SW480 (cell line): ENCODE measurements at regions not wholly inside any gene's neighbourhood (a gene's known extent, or its start where the extent isn't known, plus 50 kb on each side); places are given as distances from the start of the nearest gene placed in this dataset.

Experiments
- DNase-seq: peaks from one replicate; pipeline ENCODE4 v3.0.0-alpha.2; 2016; ENCODE audit warnings: low spot score

DNA sequence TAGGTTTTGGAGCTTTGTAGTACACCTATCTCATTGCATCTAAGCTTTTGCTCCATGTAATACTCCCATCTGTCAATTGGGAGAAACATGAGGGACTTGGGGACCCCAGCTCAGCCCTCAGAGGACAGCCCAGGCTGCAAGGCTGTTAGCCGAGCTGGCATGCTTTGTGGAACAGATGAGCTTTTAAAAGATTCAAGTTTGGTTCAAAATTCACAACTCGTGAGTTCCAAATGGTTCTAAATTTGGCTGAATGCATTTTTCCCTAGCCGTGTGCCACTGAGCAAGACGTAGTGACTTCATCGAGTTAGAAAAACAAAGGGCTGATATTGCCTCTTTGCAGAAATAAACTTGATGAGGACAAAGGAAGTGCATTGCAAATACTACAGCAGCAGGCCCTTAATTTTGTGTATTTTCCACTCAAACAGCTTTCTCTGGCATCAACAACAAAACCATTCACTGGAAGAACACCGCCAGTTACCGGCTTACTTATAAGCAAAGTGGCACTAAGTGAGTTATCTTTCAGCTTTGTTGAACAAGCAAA, 165.0 kb upstream of the HS3ST1 start:
- no peak for DNase-seq

DNA sequence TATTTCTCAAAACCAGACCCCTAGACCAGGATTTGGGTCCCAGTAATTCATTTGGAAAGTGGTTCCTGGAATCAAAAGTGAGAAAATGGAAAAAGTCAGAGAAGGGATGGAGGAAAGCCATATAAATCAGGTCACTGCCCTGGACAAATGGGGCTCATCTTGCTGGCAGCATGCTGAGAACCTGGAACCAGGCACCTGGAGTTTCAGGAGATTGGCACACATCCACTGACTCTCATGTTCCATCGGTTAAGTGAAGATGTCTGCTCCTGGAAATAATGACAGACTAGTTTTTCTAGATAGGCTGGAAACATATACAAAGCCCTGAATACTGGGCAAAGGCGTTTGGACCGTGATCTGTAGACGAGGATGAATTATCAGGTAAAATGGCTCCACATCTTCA, 163.6 kb upstream of the HS3ST1 start:
- no peak for DNase-seq

DNA sequence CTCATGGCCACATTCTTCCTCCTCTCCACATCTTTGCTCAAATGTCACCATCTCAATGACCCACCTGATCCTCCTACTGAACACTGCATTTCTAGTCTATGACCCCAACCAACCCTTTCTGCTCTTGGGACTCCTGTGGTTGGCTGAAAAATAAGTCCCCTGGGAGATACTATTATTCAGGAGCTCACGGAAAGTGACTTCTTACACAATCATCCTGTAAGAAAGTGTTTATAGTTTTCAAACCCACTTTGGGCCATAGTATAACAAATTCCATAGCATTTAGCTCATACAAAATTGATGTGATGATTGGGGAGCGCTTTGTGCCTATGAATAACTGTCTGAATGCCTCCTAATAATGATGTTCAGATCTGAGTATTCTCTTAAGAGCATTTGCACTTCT, 161.4 kb upstream of the HS3ST1 start:
- no peak for DNase-seq

DNA sequence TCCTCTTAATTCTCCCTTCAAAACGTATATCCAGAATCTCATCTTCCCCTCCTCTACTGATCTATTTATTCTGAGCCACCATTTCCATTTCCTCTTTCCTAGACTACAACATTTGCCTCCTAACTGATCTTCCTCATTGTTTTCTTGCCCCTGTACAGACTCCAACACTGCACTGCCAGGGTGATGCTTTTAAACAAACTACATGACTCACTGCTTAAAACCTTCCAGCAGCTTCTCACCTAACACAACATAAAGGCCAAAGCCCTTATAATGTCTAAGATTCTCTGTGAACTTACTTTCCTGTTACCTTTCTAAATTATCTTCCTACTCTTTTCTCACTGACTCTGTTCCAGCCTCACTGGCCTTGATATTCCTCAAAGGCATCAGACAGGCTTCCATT, 161.0 kb upstream of the HS3ST1 start:
- DNase-seq = no peak

DNA sequence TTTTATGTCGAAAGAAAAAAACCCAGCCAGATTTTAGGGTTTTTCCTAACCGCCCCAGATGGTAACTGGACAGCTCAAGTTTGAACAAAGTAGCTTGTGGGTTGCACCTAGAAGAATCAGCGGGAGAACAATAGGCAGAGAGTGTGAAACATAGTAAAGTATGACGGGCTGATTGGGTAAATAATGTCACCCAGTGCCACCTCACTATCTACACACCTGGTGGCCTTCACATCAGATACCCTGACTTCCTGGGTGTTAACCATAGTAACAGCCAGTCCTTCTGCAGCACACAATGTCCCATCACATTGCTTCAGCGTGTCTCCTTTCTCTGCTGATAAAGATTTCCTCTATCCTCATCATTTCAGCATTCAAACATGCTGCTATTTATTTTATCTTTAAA, 159.1 kb upstream of the HS3ST1 start:
- no peak for DNase-seq

DNA sequence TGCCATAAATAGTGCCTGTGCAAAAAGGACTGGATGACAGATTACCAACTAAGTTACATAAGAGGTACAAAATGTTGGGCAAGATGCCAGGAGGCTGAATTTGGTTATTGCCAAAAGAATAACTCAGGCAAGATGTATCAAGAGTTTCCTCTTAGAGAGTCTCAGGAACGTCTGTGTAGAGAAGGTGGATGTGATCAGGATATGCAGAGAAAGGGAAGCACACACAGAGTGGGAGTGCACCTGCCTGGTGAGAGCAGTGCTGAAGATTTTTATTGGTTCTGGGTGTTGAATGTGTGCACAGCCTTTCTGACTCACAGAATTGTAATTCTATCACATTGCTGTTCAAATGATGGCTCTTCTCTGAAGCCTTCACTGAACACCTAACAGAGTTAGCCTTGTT, 156.8 kb upstream of the HS3ST1 start:
- DNase-seq = peak; percentile 41

DNA sequence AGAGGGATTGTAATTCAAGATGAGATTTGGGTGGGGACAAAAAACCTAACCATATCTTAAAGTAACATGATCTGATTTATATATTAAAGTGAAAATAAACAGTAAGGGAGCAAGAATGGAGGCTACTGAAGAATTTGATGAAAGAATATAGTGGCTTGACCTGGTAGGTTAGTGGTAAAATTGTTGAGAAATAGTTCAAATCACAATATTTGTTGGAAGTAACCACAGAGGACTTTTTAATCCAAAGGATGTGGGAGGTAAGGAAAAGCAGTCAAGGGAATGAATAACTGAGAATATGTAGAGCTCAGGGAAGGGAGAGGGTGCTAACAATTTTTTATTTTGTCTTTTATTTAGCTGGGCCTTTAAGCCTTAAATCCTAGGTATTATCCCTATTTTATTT, 139.8 kb upstream of the HS3ST1 start:
- no peak for DNase-seq

DNA sequence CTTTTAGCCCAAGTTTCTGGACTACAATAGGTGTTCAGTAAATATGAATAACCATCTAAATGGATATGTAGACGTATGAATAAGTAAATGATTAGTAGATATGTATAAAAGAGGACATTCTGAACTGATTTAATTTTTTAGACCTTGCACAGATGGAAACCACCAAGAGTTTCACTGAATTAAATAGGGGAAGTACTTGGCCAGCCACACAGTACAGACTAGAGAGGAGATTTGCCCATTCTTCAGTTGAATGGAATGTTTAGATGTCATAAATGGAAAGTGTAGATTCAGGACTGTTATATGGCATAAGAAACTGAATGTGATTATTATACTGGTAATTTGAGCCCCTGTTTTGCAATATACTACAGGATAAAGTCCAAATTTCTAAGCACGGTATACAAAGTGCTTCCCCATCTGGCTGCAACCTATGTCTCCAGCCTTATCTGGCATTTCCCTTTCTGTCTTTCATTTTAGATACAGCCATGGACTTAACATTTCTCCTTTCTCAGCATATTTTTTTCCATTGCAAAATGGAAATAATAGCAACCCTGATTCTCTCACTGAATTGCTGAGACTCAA, 137.8 kb upstream of the HS3ST1 start:
- DNase-seq = peak; percentile 9

DNA sequence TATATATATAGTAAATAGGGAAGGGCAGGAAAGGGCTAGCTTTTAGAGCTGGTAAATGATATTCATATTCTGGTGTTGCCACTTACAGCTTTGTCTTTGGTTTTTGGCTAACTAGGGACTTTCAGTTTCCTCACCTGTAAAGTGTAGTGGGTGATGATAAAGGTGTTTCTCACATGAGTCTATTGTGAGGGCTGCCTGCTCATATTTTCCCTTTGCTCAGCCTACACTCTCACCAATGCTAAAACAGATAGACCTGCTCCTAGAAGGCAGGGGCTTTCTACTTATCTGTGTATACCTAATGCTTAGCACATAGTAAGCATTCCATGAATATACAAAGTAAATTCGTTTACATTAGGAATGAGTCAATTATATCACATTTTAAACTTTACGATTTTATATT, 137.2 kb upstream of the HS3ST1 start:
- DNase-seq = no peak

DNA sequence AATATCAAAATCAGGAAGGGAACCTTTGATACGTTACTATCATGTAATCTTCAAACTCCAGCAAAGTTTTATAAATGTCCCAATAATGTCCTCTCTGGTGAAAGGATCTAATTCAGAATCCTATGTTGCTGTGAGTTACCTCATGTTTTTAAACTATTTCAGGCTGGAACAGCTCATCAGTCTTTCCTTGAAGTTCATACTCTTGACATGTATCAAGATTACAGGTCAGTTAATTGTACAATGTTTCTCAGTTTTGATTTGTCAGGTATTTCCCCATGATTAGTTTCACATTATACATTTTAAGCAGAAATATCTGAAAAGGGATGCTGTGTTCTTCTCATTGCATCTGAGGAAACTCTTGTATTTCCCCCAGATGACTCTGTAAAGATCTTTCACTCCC, 136.5 kb upstream of the HS3ST1 start:
- no peak for DNase-seq

DNA sequence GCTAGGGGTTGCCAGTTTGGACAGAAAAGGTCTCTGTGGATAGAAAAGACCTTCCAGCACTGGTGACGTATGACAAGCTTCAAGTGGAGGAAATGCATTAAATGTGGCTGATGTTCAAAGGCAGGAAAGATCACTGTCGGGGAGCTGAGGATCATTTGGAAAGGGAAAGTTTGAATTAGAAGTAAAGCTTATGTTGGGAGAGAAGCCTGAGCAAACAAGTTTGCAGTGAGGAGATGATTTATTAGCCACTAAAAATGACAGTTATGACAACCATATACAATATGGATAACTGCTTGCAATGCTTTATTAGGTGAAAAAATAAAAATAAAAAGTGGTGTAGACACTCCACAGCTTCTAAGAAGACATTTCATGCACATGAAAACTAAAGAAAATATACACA, 135.3 kb upstream of the HS3ST1 start:
- no peak for DNase-seq

DNA sequence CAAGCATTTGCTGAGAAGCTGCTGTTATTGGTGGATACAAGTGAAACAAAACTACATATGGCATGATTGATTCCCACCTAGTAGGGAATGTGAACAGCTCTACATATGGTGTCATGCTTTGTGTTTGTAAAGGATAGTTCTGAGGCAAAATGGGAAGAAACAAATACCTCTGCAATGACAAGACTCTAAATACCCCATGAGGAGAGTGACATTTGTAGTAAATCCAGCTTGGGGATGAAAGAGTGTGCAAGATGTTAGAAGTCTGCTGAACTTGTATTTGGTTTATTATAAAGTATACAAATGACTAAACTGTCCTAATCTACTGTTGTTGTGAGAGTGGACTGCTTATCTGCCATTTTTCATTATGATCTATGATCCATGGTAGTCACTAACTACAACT, 120.8 kb upstream of the HS3ST1 start:
- no peak for DNase-seq

DNA sequence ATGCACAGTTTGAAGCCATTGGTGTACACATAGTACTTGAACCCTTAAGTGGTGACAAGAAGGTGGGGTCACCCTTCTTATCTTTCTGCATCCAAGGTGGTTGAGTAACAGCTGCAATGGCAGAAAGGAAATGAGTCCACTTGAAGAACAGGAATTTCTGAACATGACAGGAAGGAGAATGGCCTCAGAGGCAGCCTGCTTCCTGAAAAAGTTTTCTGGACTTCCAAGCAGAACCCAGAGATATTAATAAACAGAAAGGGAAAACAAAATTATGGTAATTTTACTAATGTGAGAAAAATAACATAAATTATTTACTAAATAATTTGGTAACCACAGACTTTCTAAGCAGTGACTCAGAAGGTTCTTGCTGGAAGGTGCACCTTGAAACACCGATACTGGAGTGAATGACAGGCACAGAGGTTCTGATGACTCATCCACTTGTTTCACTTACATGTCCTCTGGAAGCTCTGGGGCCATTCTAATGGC, 119.9 kb upstream of the HS3ST1 start:
- peak; percentile 46 for DNase-seq

DNA sequence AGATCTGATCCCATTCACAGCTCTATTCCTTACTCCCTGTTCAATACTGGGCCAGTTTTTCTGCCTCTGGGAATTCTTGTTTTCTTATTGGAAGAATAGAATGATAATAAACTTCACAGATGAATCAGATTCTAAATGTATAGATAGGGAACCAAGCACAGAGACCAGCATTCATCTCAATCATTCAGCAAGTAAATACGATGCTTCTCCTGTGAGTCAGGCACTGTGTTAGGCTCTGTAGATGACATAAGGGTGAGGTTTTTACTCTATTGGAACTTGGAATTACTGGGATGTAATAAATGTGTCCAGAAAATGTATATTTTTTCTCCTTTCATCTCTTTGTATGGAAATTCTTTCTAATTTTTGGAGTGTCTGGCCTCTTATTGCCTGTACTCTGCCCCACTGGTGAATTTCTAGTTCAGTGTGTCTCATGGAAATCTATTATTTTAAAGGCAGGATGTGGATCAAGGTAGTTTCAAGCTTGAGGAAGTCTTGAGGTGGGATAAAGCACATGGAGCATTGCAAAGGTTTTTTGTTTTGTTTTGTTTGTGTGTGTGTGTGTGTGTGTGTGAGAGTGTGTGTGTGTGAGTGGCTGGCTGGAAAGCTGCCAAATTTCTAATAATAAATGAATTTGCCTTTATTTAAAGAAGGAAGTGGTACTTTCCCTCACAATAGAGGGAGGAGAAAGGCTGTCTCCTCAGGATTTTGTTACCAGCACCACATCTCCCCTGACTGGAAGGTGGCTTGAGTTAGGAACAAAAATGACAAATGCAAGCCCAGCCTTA, 117.9 kb upstream of the HS3ST1 start:
- no peak for DNase-seq

DNA sequence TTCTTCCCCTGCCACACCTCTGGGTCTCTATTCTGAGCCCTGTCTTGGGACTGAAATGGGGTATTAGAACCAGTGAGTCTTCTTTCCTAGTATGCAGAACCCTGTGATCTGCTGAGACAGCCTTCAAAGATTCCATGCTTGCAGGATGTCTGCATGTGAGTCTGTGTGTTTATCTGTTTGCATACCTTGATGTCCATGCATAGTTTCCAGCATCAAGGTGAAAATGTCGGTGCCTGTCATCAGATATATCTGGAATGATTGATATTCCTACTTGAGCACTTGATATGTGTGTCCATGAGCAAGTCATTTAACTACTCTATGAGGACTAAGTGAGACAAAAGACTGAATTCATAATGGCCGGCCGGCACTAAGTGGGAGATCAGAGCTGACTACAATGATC, 117.0 kb upstream of the HS3ST1 start:
- no peak for DNase-seq

DNA sequence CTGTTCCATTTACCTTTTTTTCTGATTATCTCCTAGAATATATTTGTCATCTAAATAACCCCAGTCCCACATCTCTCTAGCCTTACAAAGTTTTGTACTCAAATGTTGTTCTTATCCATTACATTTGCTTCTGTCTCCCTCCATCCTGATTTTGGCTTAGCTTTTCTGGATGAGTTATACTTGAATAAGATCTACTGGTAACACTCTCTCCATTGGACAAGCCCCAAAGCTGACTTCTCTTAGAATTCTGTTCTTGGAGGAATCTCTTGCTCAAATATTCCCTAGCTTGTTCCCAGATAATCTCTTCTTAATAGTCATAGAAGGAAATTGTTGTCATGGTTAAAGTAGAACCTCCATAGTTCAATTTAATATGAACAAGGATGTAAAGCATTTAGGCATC, 115.5 kb upstream of the HS3ST1 start:
- DNase-seq = no peak

DNA sequence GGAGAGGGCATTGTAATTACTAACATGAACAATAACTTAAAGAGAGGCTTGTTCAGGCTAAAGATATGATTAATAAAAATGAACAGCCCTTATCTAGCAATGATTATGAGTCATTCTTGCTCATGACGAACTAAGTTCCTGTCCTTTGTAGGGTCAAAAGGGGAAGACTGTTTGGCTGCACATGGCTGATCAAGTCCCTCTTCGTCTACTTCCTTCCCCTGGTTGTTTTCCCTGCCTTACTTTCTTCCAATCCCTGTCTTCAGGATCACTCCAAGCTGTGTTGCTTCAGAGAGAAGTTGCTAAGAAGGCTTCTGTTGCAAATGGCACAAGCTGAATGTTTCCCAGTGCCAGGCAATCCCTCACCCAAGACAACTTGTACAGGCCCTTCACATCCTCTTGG, 115.0 kb upstream of the HS3ST1 start:
- no peak for DNase-seq

DNA sequence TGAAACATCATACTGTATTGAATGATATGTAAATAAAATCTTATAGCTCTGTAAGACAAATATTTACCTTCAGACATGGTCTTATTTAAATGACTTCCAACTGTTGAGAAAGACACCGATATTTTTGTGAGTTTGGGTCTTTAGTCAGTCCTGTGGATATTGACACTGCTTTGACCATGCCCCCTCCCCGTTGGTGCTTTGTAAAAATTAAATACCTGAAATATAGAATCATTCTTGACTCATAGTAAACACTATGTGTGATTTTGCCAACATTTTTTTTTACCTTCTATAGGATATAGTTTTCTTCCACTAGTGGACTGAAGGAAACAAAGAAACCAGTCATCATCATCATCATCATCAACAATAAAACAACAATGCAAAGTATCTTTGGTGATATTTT, 114.3 kb upstream of the HS3ST1 start:
- no peak for DNase-seq

DNA sequence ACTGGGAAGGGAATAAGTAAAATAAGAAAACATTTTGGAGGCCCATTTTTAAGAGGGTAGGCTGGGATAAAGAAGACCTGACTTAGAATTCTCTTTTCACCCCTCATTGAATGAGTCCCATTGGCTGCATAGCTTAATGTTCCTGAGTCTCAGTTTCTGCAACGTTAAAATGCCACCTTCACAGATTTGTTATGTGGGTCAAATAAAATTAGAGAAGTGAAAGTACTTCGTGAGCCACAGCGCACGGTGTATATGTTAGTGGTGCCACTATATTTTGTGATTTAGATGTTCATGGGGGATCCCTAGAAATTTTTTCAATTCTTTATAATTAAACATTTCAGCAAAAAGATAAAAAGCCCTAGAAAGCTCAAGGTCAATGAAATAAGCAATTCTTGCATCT, 109.2 kb upstream of the HS3ST1 start:
- DNase-seq = no peak

DNA sequence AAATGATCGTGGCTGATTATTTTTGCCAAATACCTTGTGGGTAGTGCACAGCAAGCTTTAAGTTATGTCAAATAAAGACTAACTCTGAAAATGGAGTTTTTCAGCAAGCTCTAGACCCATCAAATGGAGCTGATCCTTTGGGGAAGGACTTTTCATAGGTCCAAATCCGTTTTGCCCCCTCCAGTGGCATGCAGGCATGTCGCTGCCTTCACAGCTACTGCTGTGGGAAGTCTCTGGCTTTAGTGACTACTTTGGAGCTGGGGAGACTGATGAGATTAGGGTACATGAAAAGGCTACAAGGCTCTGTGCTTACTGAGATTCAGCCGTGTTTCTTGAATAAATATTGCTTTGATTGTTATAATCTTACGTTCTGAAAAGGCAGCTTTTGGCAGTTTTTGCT, 106.6 kb upstream of the HS3ST1 start:
- DNase-seq = no peak

DNA sequence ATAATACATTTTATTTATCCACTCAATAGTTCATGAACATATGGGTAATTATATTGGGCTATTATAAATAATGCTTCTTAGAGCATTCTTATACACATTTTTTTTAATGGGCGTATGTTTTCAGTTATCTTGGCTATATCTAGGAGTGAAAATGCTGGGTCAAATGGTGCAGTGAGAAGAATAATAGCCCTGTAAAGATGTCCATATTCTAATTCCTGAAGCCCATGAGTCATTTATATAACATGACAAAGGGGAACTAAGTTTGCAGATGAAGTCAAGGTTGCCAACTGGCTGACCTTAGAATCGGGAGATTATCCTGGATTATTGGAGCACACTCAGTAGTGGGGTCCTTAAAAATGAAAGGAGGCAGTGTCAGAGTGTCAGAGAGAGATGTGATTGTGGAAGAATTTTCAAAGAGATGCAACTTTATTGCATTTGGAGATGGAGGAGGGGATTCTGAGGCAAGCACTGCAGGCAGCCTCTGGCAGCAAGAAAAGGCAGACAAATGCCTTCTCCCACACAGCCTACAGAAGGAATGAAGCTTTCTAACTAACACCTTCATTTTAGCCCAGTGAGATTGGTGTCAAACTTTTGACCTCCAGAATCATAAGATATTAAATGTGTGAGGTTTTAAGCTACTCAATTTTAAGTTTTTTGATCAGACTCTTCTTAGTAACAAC, 106.1 kb upstream of the HS3ST1 start:
- no peak for DNase-seq

DNA sequence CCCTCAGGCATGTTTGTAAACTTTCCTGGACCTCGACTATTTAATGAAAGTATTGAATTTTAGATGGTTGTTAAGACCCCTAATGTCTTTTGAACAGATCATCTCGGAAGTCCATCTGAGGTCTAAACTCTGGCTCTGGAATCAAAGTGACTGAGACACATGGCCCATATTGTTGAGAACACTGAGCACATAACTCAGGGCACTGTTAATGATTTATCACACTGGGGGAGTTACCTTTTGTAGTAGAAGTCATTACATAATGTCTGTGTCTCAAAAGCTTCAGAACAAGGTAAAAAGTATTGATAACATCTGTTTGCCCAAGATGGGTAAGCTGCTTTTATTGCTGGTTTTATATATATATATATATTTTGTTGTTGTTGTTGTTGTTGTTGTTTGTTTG, 103.4 kb upstream of the HS3ST1 start:
- no peak for DNase-seq

DNA sequence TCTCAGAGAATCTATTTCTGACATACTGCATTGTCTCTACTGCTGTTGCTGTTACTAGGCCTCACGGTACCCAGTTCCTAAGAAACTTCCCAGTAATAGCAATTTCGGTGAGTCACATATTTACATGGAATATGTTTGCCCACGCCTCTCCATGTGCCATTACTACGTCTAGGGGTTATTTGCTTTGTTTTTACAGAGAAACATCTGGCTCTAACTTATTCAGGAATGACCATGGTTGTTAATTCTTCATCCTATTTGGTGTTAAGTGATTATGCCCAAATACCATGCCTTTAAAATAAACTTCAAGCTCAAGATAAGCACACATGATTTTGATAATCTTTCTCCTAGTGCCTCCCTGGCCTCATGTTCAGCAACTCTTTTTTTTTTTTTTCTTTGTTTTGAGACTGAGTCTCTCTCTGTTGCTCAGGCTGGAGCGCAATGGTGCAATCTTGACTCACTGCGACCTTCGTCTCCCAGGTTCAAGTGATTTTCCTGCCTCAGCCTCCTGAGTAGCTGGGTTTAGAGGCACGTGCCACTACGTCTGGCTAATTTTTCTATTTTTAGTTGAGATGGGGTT, 101.0 kb upstream of the HS3ST1 start:
- DNase-seq = peak; percentile 16
